Lower leg skin (tissue), 3 donors: ENCODE measurements at regions not wholly inside any gene's neighbourhood (a gene's known extent, or its start where the extent isn't known, plus 50 kb on each side); places are given as distances from the start of the nearest gene placed in this dataset.

Experiments used
- POLR2A ChIP-seq, 2 donors: fragments of 450-650 bp; IDR thresholded peaks; one replicate each; pipeline ENCODE4 v1.6.1; 2016 to 2017; ENCODE audit warnings: antibody characterized with exemption in 2 of 2, mild to moderate bottlenecking in 1 of 2, moderate library complexity in 1 of 2
- TF ChIP-seq, protein P1 (sequence below), 3 donors: fragments of 450-650 bp; IDR thresholded peaks; one replicate each; pipeline ENCODE4 v1.5.1; 2016; ENCODE audit warnings: antibody characterized with exemption in 3 of 3, mild to moderate bottlenecking in 3 of 3, moderate library complexity in 2 of 3

DNA sequence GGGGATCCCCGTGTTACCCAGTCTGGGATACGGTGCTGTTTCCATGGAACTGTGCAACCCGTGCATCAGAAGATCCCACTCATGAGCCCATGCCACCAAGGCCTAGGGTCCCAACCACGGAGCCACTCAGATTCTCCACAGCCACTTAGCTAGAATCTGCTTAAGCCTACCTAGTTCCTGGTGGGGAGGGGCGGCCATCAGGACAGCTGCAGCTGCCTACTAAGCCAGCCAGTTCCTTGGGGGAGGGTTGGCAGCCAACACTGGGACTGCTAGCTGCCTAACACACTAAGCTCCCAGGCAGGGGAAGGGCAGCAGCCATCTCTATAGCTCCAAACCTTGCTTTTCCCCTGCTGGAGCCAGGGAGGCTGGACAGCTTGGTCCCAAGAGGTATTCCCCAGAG, 549.2 kb upstream of the BRINP3 start:
- TF ChIP-seq, protein P1, sequence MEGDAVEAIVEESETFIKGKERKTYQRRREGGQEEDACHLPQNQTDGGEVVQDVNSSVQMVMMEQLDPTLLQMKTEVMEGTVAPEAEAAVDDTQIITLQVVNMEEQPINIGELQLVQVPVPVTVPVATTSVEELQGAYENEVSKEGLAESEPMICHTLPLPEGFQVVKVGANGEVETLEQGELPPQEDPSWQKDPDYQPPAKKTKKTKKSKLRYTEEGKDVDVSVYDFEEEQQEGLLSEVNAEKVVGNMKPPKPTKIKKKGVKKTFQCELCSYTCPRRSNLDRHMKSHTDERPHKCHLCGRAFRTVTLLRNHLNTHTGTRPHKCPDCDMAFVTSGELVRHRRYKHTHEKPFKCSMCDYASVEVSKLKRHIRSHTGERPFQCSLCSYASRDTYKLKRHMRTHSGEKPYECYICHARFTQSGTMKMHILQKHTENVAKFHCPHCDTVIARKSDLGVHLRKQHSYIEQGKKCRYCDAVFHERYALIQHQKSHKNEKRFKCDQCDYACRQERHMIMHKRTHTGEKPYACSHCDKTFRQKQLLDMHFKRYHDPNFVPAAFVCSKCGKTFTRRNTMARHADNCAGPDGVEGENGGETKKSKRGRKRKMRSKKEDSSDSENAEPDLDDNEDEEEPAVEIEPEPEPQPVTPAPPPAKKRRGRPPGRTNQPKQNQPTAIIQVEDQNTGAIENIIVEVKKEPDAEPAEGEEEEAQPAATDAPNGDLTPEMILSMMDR (IDR thresholded peaks at IDR 0.05): no peak
- TF ChIP-seq POLR2A (IDR thresholded peaks at IDR 0.05): no peak
